Adrenal gland (tissue), 9 donors: ENCODE measurements at regions not wholly inside any gene's neighbourhood (a gene's known extent, or its start where the extent isn't known, plus 50 kb on each side); places are given as distances from the start of the nearest gene placed in this dataset.
A peak's percentile ranks its signal among the peaks of the same experiment; 100 is the strongest.

Source experiments
- DNase-seq, 7 donors: peaks; one replicate each; pipeline ENCODE4 v3.0.0-alpha.2; 2019 to 2020
- H3K27ac ChIP-seq, 5 donors: fragments of 200-600 bp; sonication (generic) in 4 of 5; 1 replicate in 3 of 5; 2 replicates in 2 of 5; pipeline versions ENCODE4 v1.5.1 to v1.8.0; 2016 to 2020; ENCODE audit warnings: mild to moderate bottlenecking in 1 of 5
- H3K27me3 ChIP-seq: fragments of 200-600 bp; 2 replicates; pipeline ENCODE4 v1.8.0; 2021
- H3K36me3 ChIP-seq, 2 donors: fragments of 200-600 bp; replicated peaks in 1 of 2; 1 replicate in 1 of 2; 2 replicates in 1 of 2; pipeline versions ENCODE4 v1.5.1 to v1.8.0; 2018 to 2022
- H3K4me1 ChIP-seq, 2 donors: fragments of 200-600 bp; replicated peaks in 1 of 2; 1 replicate in 1 of 2; 2 replicates in 1 of 2; pipeline versions ENCODE4 v1.5.1 to v1.8.0; 2018 to 2021
- H3K4me3 ChIP-seq, 4 donors: fragments of 200-600 bp; sonication (generic) in 3 of 4; one replicate each; pipeline ENCODE4 v1.5.1; 2016 to 2018
- H3K9me3 ChIP-seq, 3 donors: fragments of 200-600 bp; sonication (generic) in 1 of 3; replicated peaks in 1 of 3; 1 replicate in 2 of 3; 2 replicates in 1 of 3; pipeline versions ENCODE4 v1.5.1 to v1.8.0; 2016 to 2021
- CTCF ChIP-seq, 6 experiments: fragments of 450-650 bp in 4 of 6; fragments of 200-600 bp in 2 of 6; sonication (generic) in 1 of 6; IDR thresholded peaks; 1 replicate in 5 of 6; 2 replicates in 1 of 6; pipeline versions ENCODE4 v1.5.1 to v1.8.0; 2016 to 2021; ENCODE audit warnings: antibody characterized with exemption in 6 of 6, mild to moderate bottlenecking in 2 of 6, moderate library complexity in 1 of 6
- POLR2A ChIP-seq, 2 donors: fragments of 450-650 bp; IDR thresholded peaks; one replicate each; pipeline ENCODE4 v1.6.1; 2017; ENCODE audit warnings: antibody characterized with exemption in 2 of 2, mild to moderate bottlenecking in 2 of 2, moderate library complexity in 1 of 2
- WGBS, 4 donors: extraction: QIAGEN DNeasy Blood & Tissue Kit in 2 of 4; methylation state at CpG; one replicate each; pipeline versions ENCODE4 v1.1.5 to v1.1.7; 2013 to 2017; 5-methylcytosine and 5-hydroxymethylcytosine counted together
- intact Hi-C, 2 donors: fragments of 100-400 bp; cut with DNase I; formaldehyde crosslinking; loops; one replicate each; pipeline versions ENCODE4 v1.14.1 to v1.15.0; 2022 to 2023
- donor health status: healthy with polysubstance abuse.
- donor health status: Bipolar disorder and iron deficiency.
- donor health status: DM: yes; HTN: yes; CAD: no.
- donor health status: DM: no; HTN: no; CAD: no.
- donor health status: DM: no; HTN: no; CAD: no.

- DNase-seq, result no peak
- Histone ChIP-seq H3K4me3 (no peak overlapping the region), H3K36me3 (no peaks in the 10 kb centered on the region), H3K4me1 (no peaks in the 10 kb centered on the region), H3K27me3 (no peaks in the 10 kb centered on the region), H3K27ac (no peak overlapping the region), H3K9me3 (no peaks in the 10 kb centered on the region)
- TF ChIP-seq POLR2A (IDR thresholded peaks at IDR 0.05) (no peak), CTCF (IDR thresholded peaks at IDR 0.05) (no peak)
- intact Hi-C loops, result no loop called here
- WGBS, 4 donors, result 81 to 96% (median 88%) methylated on average over 7 to 8 of the region's 8 CpGs
These were observed 299.4 kb downstream of the CTTN start for GRCh38 chr11:70697701-70698100.

GRCh38 chr11:70698871-70699270 lies 300.5 kb downstream of the CTTN start:
- DNase-seq, result no peak
- no peaks in the 10 kb centered on the region for H3K27me3 ChIP-seq
- H3K36me3 ChIP-seq, result no peaks in the 10 kb centered on the region
- TF ChIP-seq POLR2A (IDR thresholded peaks at IDR 0.05) (no peak), CTCF (IDR thresholded peaks at IDR 0.05) (no peak)
- H3K4me3 ChIP-seq, result no peak overlapping the region
- no peaks in the 10 kb centered on the region for H3K4me1 ChIP-seq
- H3K9me3 ChIP-seq, result no peaks in the 10 kb centered on the region
- 74 to 93% (median 81%) methylated on average over 2 of the region's 2 CpGs for WGBS, 4 donors
- intact Hi-C loops, result no loop called here
- no peak overlapping the region for H3K27ac ChIP-seq

- 58 to 79% (median 70%) methylated on average over 7 of the region's 7 CpGs for whole genome bisulfite sequencing, 4 donors
- Histone ChIP-seq H3K27ac (no peak overlapping the region), H3K36me3 (no peaks in the 10 kb centered on the region), H3K4me1 (no peaks in the 10 kb centered on the region), H3K9me3 (no peaks in the 10 kb centered on the region), H3K4me3 (no peak overlapping the region), H3K27me3 (no peaks in the 10 kb centered on the region)
- DNase-seq, result peak in 1 of 7 donors; percentile 55
- no peak for TF ChIP-seq CTCF (IDR thresholded peaks at IDR 0.05)
- TF ChIP-seq POLR2A (IDR thresholded peaks at IDR 0.05), result no peak
- intact Hi-C loops, result no loop called here
These were observed 301.2 kb downstream of the CTTN start for GRCh38 chr11:70699294-70700221.

GRCh38 chr11:70700453-70700852 lies 302.1 kb downstream of the CTTN start:
- no peak for TF ChIP-seq POLR2A (IDR thresholded peaks at IDR 0.05)
- TF ChIP-seq CTCF (IDR thresholded peaks at IDR 0.05), result no peak
- intact Hi-C loops, result no loop called here
- H3K27me3 ChIP-seq, result no peaks in the 10 kb centered on the region
- no peaks in the 10 kb centered on the region for H3K9me3 ChIP-seq
- H3K27ac ChIP-seq, result no peak overlapping the region
- no peaks in the 10 kb centered on the region for H3K4me1 ChIP-seq
- H3K36me3 ChIP-seq, result no peaks in the 10 kb centered on the region
- no peak for DNase-seq
- H3K4me3 ChIP-seq, result no peak overlapping the region
- 84 to 91% (median 89%) methylated on average over 5 to 8 of the region's 8 CpGs for WGBS, 4 donors
